K562 (cell line): ENCODE measurements at regions not wholly inside any gene's neighbourhood (a gene's known extent, or its start where the extent isn't known, plus 50 kb on each side); places are given as distances from the start of the nearest gene placed in this dataset.

ENCODE experiments used
- ATAC-seq: fragments of 200-7000 bp; cut with Tn5 transposase; 3 replicates; pipeline ENCODE4 v1.9.1; 2020; ENCODE audit warnings: moderate library complexity
- BruUV-seq: library from RNA; stranded (reverse); fragments of 400-500 nt; replicated peaks from 2 replicates; lab custom pipeline; 2021; lab: Mats Ljungman, UMichigan
- CTCF ChIA-PET: fragments of 300-600 bp; formaldehyde crosslinking; extraction: SDS; loops from one replicate; lab custom pipeline; 2021; ENCODE audit warnings: low intra/inter-chr PET ratio; lab: Yijun Ruan, JAX
- POLR2A ChIA-PET: fragments of 300-600, 350-650 bp; sonication (Branson Sonifier 250); formaldehyde crosslinking; extraction: SDS; loops from one replicate; lab custom pipeline; 2021; ENCODE audit warnings: antibody characterized with exemption, inconsistent platforms; lab: Yijun Ruan, JAX
- DNase-seq, 4 experiments: peaks; one replicate each; pipeline versions ENCODE4 v3.0.0 to v3.0.0-alpha.2; 2011 to 2018; ENCODE audit warnings: low spot score in 3 of 4, mixed read lengths in 3 of 4; ENCODE audit errors: extremely low read depth in 1 of 4
- FAIRE-seq: peaks from 2 replicates; lab custom pipeline; 2011; peaks lifted over from hg19 to GRCh38; lab: Jason Lieb, UNC
- H2AFZ ChIP-seq: 2 replicates; pipeline ENCODE4 v1.6.0; 2011; ENCODE audit warnings: low read depth, low read length, control low read depth, inconsistent platforms
- H3K27ac ChIP-seq: fragments of 200-600 bp; 3 replicates; pipeline ENCODE4 v1.8.0; 2011; ENCODE audit warnings: low read depth, mild to moderate bottlenecking, control low read depth, inconsistent platforms, low read length, moderate library complexity, mixed read lengths; ENCODE audit errors: extremely low read depth
- H3K27me3 ChIP-seq, 2 experiments: fragments of 300-600 bp in 1 of 2; 2 replicates in 1 of 2; 3 replicates in 1 of 2; pipeline versions ENCODE4 v1.6.0 to v1.8.0; 2011; ENCODE audit warnings: inconsistent platforms in 2 of 2, low read length in 2 of 2, mild to moderate bottlenecking in 1 of 2, mixed read lengths in 1 of 2, moderate library complexity in 1 of 2; ENCODE audit not compliant: control insufficient read depth in 2 of 2, insufficient read depth in 2 of 2
- H3K36me3 ChIP-seq: fragments of 300-600 bp; 3 replicates; pipeline ENCODE4 v1.8.0; 2011; ENCODE audit warnings: mild to moderate bottlenecking, low read length, inconsistent platforms; ENCODE audit not compliant: control insufficient read depth, insufficient read depth
- H3K4me1 ChIP-seq, 2 experiments: fragments of 200-600 bp in 1 of 2; replicated peaks in 1 of 2; 2 replicates in 1 of 2; 3 replicates in 1 of 2; pipeline versions ENCODE4 v1.5.1 to v1.8.0; 2011; ENCODE audit warnings: inconsistent platforms in 2 of 2, low read length in 2 of 2, mild to moderate bottlenecking in 1 of 2, mixed read lengths in 1 of 2, moderate library complexity in 1 of 2; ENCODE audit not compliant: control insufficient read depth in 2 of 2, insufficient read depth in 2 of 2
- H3K4me2 ChIP-seq: 2 replicates; pipeline ENCODE4 v1.6.1; 2011; ENCODE audit warnings: low read length, control low read depth, inconsistent platforms, mixed read lengths; ENCODE audit not compliant: insufficient read depth
- H3K4me3 ChIP-seq: fragments of 200-600 bp; sonication (generic), shearing (Covaris generic); 2 replicates; pipeline ENCODE4 v1.5.1; 2016; ENCODE audit warnings: control low read depth, inconsistent platforms
- H3K79me2 ChIP-seq: fragments of 200-600 bp; 3 replicates; pipeline ENCODE4 v1.8.0; 2011; ENCODE audit warnings: low read length, inconsistent platforms; ENCODE audit not compliant: control insufficient read depth, insufficient read depth
- H3K9ac ChIP-seq, 2 experiments: 2 replicates each; pipeline versions ENCODE4 v1.6.0 to v1.6.1; 2011; ENCODE audit warnings: low read depth in 2 of 2, low read length in 2 of 2, control low read depth in 1 of 2, inconsistent platforms in 1 of 2, mild to moderate bottlenecking in 1 of 2, mixed read lengths in 1 of 2; ENCODE audit not compliant: insufficient read depth in 1 of 2
- H3K9me1 ChIP-seq: one replicate; pipeline ENCODE4 v1.6.0; 2011; ENCODE audit warnings: inconsistent platforms, mild to moderate bottlenecking, low read length, moderate library complexity; ENCODE audit not compliant: control insufficient read depth, insufficient read depth
- H3K9me3 ChIP-seq: replicated peaks from 2 replicates; pipeline ENCODE4 v1.5.1; 2011; ENCODE audit warnings: low read depth, low read length, inconsistent platforms; ENCODE audit not compliant: control insufficient read depth, insufficient read depth
- H4K20me1 ChIP-seq: replicated peaks from 2 replicates; pipeline ENCODE4 v1.6.1; 2011; ENCODE audit warnings: low read length, inconsistent platforms, mixed read lengths; ENCODE audit not compliant: control insufficient read depth, insufficient read depth
- HMGN3 ChIP-seq: IDR thresholded peaks from 2 replicates; pipeline ENCODE4 v1.6.1; 2011; ENCODE audit warnings: borderline replicate concordance, low read depth, mild to moderate bottlenecking, mixed read lengths, low read length; ENCODE audit not compliant: insufficient read length; ENCODE audit errors: extremely low read depth
- NFIC ChIP-seq: fragments of 450-650 bp; IDR thresholded peaks from 2 replicates; pipeline ENCODE4 v1.6.1; 2017; ENCODE audit warnings: mild to moderate bottlenecking, inconsistent platforms
- PML ChIP-seq: IDR thresholded peaks from 2 replicates; pipeline ENCODE4 v1.6.1; 2012; ENCODE audit warnings: low read length, inconsistent platforms
- WGBS: fragments of 100-300 bp; shearing (Covaris generic); methylation state at CpG from one replicate; pipeline ENCODE4 v1.1.6; 2016; ENCODE audit warnings: low coverage, mixed read lengths; ENCODE audit not compliant: insufficient coverage; ENCODE audit errors: missing lambda C conversion rate; 5-methylcytosine and 5-hydroxymethylcytosine counted together
- in situ Hi-C: fragments of 300-500 bp; cut with MboI; formaldehyde crosslinking; loops from 4 replicates; pipeline ENCODE4 v1.15.0; 2018; ENCODE audit warnings: inconsistent platforms, mixed read lengths
- intact Hi-C: fragments of 100-400 bp; cut with micrococcal nuclease; formaldehyde crosslinking; loops from 2 replicates; pipeline ENCODE4 v1.14.2; 2022
- TF ChIP-seq, protein P1 (sequence below), 2 experiments: fragments of 450-650 bp in 1 of 2; sonication (generic) in 1 of 2; formaldehyde crosslinking in 1 of 2; IDR thresholded peaks; 2 replicates each; pipeline versions ENCODE4 v1.7.1 to v1.9.0; 2016 to 2022; ENCODE audit warnings: inconsistent platforms in 1 of 2, mild to moderate bottlenecking in 1 of 2, missing genetic modification reagents in 1 of 2

DNA sequence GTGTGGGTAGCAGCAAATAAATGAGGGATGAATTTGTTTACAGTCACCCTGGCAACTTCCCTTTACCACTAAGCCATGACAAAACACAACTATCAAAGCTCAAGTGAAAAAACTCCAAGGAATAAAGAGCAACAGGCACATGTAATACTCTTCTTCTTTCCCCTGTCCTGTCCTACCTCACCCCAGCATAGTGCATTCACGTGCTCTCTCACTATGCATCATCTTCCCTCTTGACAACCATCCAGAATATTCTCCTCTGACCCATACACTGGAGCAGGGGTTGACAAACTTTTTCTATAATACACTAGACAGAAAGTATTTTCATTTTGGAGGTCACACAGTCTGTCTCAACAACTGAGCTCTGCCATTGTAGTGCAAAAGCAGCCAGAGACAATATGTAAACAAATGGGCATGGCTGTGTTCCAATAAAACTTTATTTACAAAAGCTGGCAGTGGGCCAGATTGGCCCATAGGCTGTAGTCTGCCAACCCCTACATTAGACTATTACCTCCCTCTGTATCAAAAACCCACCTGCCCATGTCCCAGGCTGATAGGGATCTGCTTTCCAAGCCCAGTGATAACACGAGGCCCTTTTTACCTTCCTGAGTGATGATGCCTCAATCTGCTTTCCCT is 354.5 kb downstream of the FGFR2 start:
- no peak overlapping the region for H3K4me3 ChIP-seq
- no peak for ATAC-seq
- TF ChIP-seq PML (no peak), NFIC (peak; percentile 79), HMGN3 (no peak)
- TF ChIP-seq, protein P1, sequence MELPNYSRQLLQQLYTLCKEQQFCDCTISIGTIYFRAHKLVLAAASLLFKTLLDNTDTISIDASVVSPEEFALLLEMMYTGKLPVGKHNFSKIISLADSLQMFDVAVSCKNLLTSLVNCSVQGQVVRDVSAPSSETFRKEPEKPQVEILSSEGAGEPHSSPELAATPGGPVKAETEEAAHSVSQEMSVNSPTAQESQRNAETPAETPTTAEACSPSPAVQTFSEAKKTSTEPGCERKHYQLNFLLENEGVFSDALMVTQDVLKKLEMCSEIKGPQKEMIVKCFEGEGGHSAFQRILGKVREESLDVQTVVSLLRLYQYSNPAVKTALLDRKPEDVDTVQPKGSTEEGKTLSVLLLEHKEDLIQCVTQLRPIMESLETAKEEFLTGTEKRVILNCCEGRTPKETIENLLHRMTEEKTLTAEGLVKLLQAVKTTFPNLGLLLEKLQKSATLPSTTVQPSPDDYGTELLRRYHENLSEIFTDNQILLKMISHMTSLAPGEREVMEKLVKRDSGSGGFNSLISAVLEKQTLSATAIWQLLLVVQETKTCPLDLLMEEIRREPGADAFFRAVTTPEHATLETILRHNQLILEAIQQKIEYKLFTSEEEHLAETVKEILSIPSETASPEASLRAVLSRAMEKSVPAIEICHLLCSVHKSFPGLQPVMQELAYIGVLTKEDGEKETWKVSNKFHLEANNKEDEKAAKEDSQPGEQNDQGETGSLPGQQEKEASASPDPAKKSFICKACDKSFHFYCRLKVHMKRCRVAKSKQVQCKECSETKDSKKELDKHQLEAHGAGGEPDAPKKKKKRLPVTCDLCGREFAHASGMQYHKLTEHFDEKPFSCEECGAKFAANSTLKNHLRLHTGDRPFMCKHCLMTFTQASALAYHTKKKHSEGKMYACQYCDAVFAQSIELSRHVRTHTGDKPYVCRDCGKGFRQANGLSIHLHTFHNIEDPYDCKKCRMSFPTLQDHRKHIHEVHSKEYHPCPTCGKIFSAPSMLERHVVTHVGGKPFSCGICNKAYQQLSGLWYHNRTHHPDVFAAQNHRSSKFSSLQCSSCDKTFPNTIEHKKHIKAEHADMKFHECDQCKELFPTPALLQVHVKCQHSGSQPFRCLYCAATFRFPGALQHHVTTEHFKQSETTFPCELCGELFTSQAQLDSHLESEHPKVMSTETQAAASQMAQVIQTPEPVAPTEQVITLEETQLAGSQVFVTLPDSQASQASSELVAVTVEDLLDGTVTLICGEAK (IDR thresholded peaks at IDR 0.05): peak; percentile 81
- TF ChIP-seq, protein P1 (CRISPR knock-in tag; IDR thresholded peaks at IDR 0.05): no peak
- FAIRE-seq: no peak
- H3K79me2 ChIP-seq: no peaks in the 10 kb centered on the region
- intact Hi-C loops (no loop called here), in situ Hi-C loops (no loop called here)
- no peaks in the 10 kb centered on the region for H3K36me3 ChIP-seq
- H3K9me3 ChIP-seq: no peaks in the 10 kb centered on the region
- CTCF ChIA-PET: no interaction called here
- no peak overlapping the region for H2AFZ ChIP-seq
- H3K27ac ChIP-seq: no peak overlapping the region
- no peaks in the 10 kb centered on the region for H3K27me3 ChIP-seq
- DNase-seq: no peak
- WGBS: 0% methylated on average over 2 of the region's 2 CpGs
- H3K9ac ChIP-seq: no peak overlapping the region
- H3K9me1 ChIP-seq: no peaks in the 10 kb centered on the region
- H3K4me1 ChIP-seq: no peaks in the 10 kb centered on the region
- no peak overlapping the region for H3K4me2 ChIP-seq
- BruUV-seq: no TSS peak
- POLR2A ChIA-PET: no interaction called here
- H4K20me1 ChIP-seq: no peaks in the 10 kb centered on the region; the same call in 1 of the 2 replicates
